Gastrocnemius medialis (tissue), 4 donors: ENCODE measurements at regions not wholly inside any gene's neighbourhood (a gene's known extent, or its start where the extent isn't known, plus 50 kb on each side); places are given as distances from the start of the nearest gene placed in this dataset.
"Not testable (repeated sequence)": the region's sequence is repeated elsewhere in the genome, so short reads cannot be mapped to it uniquely, and the experiment has no call there.

Source experiments
- ATAC-seq, 2 donors: fragments of 150-250 bp; one replicate each; pipeline ENCODE4 v1.9.1; 2016
- DNase-seq, 2 donors: peaks; one replicate each; pipeline ENCODE4 v3.0.0-alpha.2; 2019
- H3K27ac ChIP-seq, 4 donors: fragments of 200-600 bp; sonication (generic); 1 replicate in 1 of 4; 2 replicates in 3 of 4; pipeline ENCODE4 v1.5.1; 2016 to 2018; ENCODE audit warnings: mild to moderate bottlenecking in 2 of 4, moderate library complexity in 1 of 4
- H3K27me3 ChIP-seq, 3 donors: fragments of 200-600 bp; sonication (generic) in 2 of 3; 1 replicate in 1 of 3; 2 replicates in 2 of 3; pipeline versions ENCODE4 v1.5.1 to v1.6.0; 2016 to 2019; ENCODE audit warnings: mild to moderate bottlenecking in 1 of 3, moderate library complexity in 1 of 3
- H3K36me3 ChIP-seq, 2 donors: fragments of 200-600 bp; sonication (generic) in 1 of 2; one replicate each; pipeline ENCODE4 v1.5.1; 2017 to 2018
- H3K4me1 ChIP-seq, 2 donors: fragments of 200-600 bp; sonication (generic) in 1 of 2; one replicate each; pipeline ENCODE4 v1.5.1; 2016 to 2017; ENCODE audit warnings: mild to moderate bottlenecking in 2 of 2
- H3K4me3 ChIP-seq, 4 donors: fragments of 200-600 bp; sonication (generic) in 3 of 4; 1 replicate in 1 of 4; 2 replicates in 3 of 4; pipeline ENCODE4 v1.5.1; 2016 to 2019; ENCODE audit warnings: mild to moderate bottlenecking in 2 of 4
- H3K9me3 ChIP-seq, 3 donors: fragments of 200-600 bp; sonication (generic) in 2 of 3; 1 replicate in 1 of 3; 2 replicates in 2 of 3; pipeline ENCODE4 v1.5.1; 2016 to 2019
- CTCF ChIP-seq, 5 experiments: fragments of 450-650 bp in 3 of 5; fragments of 200-600 bp in 2 of 5; sonication (generic) in 2 of 5; IDR thresholded peaks in 4 of 5; conservative IDR thresholded peaks in 1 of 5; 1 replicate in 4 of 5; 2 replicates in 1 of 5; pipeline ENCODE4 v1.5.1; 2016 to 2019; ENCODE audit warnings: antibody characterized with exemption in 5 of 5, mild to moderate bottlenecking in 3 of 5, moderate library complexity in 3 of 5
- POLR2A ChIP-seq, 2 donors: fragments of 450-650 bp; IDR thresholded peaks; one replicate each; pipeline ENCODE4 v1.6.1; 2017; ENCODE audit warnings: antibody characterized with exemption in 2 of 2, mild to moderate bottlenecking in 2 of 2, moderate library complexity in 2 of 2
- in situ Hi-C, 4 donors: fragments of 200-750 bp; cut with MboI; loops; one replicate each; pipeline versions ENCODE4 v1.15.0 to v1.8.0; 2017; ENCODE audit warnings: low sequenced_read_pairs in 4 of 4
- intact Hi-C: fragments of 100-400 bp; cut with DNase I; formaldehyde crosslinking; loops from one replicate; pipeline ENCODE4 v1.15.1; 2023; ENCODE audit warnings: low total_unique reads

DNA sequence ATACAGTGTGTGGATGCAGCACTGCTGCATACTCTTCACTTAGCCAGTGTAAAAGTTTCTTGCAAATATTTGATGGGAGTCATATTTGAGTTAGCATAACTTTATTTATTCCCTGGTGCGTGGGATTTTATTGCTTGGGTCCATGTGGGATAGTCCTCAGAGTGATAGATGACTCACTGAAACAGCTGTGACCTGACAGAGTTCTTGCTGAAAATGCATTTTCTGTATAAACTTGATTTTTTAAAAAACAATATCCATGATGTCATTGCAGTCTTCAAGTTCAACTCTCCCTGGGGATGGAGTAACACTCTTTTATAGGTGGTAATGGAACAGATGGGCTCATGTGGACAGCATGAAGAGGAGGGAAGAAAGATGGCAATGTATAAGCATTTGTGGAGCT, 310.0 kb downstream of the PPP1R3A start:
- in situ Hi-C loops (no loop called here), intact Hi-C loops (no loop called here)
- no peak overlapping the region for H3K4me3 ChIP-seq
- H3K27me3 ChIP-seq = no peaks in the 10 kb centered on the region
- ATAC-seq (no peak), DNase-seq (no peak)
- no peak overlapping the region for H3K27ac ChIP-seq
- no peaks in the 10 kb centered on the region for H3K4me1 ChIP-seq
- no peaks in the 10 kb centered on the region for H3K9me3 ChIP-seq
- TF ChIP-seq POLR2A (IDR thresholded peaks at IDR 0.05) (no peak), CTCF (IDR thresholded peaks at IDR 0.05 in 4 of 5, conservative IDR thresholded peaks at IDR 0.05 in 1 of 5) (no peak)
- no peaks in the 10 kb centered on the region for H3K36me3 ChIP-seq

DNA sequence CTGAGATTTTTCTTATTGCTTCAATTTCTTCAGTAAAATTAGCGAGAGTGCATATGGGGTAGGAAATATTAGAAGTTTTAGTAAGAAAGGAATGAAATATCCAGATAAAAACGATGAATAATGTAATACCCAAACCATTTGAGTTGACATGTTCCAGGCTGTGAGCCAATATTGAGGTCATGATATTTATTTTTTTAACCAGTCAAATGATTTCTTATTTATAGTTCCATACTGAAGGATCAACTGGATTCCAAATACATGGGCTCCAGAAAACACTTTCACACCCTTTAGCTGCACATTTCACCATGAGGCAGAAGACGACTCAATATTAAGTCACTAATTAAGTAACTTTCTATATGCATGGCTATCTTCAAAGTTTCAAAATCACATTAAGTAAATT, 312.5 kb downstream of the PPP1R3A start:
- in situ Hi-C loops (no loop called here), intact Hi-C loops (no loop called here)
- no peak for TF ChIP-seq POLR2A (IDR thresholded peaks at IDR 0.05)
- no peak for TF ChIP-seq CTCF (IDR thresholded peaks at IDR 0.05 in 4 of 5, conservative IDR thresholded peaks at IDR 0.05 in 1 of 5)
- Histone ChIP-seq H3K36me3 (no peaks in the 10 kb centered on the region), H3K27ac (no peak overlapping the region), H3K4me1 (no peaks in the 10 kb centered on the region), H3K27me3 (no peaks in the 10 kb centered on the region), H3K4me3 (no peak overlapping the region), H3K9me3 (no peaks in the 10 kb centered on the region)
- no peak for ATAC-seq
- DNase-seq = no peak

- H3K36me3 ChIP-seq, H3K27me3 ChIP-seq, ATAC-seq, H3K9me3 ChIP-seq, intact Hi-C loops, H3K4me3 ChIP-seq, H3K27ac ChIP-seq, H3K4me1 ChIP-seq, DNase-seq, in situ Hi-C loops: not testable (repeated sequence)
These were observed 318.4 kb downstream of the PPP1R3A start for GRCh38 chr7:113600428-113600827.

DNA sequence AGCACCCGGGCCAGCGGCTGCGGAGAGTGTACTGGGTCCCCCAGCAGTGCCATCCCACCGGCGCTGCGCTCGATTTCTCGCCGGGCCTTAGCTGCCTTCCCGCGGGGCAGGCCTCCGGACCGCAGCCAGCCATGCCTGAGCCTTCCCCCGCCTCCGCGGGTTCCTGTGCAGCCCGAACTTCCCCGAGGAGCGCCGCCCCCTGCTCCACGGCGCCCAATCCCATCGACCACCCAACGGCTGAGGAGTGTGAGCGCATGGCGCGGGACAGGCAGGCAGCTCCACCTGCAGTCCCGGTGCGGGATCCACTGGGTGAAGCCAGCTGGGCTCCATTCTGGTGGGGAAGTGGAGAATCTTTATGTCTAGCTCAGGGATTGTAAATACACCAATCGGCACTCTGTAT, 325.4 kb downstream of the PPP1R3A start:
- DNase-seq, ATAC-seq, intact Hi-C loops, H3K27ac ChIP-seq, H3K4me3 ChIP-seq, H3K36me3 ChIP-seq, H3K4me1 ChIP-seq, in situ Hi-C loops, H3K27me3 ChIP-seq, H3K9me3 ChIP-seq: not testable (repeated sequence)

- H3K4me1 ChIP-seq, DNase-seq, ATAC-seq, H3K36me3 ChIP-seq, in situ Hi-C loops, H3K27me3 ChIP-seq, H3K4me3 ChIP-seq, H3K27ac ChIP-seq, H3K9me3 ChIP-seq, intact Hi-C loops: not testable (repeated sequence)
These were observed 325.9 kb downstream of the PPP1R3A start for GRCh38 chr7:113592924-113593323.

- DNase-seq = no peak
These were observed 336.3 kb downstream of the PPP1R3A start for GRCh38 chr7:113582471-113582870.

DNA sequence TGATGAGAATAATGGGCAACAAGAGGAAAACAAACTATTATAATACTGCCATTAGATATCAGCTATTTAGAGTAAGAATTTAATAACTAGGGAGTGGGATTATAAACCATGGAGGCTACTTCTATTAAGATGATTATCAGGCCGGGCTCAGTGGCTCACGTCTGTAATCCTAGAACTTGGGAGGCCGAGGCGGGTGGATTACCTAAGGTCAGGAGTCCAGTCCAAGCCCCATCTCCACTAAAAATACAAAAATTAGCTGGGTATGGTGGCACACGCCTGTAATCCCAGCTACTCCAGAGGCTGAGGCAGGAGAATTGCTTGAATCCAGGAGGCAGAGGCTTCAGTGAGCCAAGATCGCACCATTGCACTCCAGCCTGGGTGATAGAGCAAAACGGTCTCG, 355.6 kb downstream of the PPP1R3A start:
- H3K4me3 ChIP-seq, DNase-seq, in situ Hi-C loops, H3K36me3 ChIP-seq, H3K4me1 ChIP-seq, H3K27me3 ChIP-seq, H3K9me3 ChIP-seq, ATAC-seq, intact Hi-C loops, H3K27ac ChIP-seq: not testable (repeated sequence)

More at GRCh38 chr7:113582471-113582870, 336.3 kb downstream of the PPP1R3A start:
- no peak for ATAC-seq
- H3K4me3 ChIP-seq = no peak overlapping the region
- no peaks in the 10 kb centered on the region for H3K27me3 ChIP-seq
- H3K36me3 ChIP-seq = no peaks in the 10 kb centered on the region
- no peak overlapping the region for H3K27ac ChIP-seq
- H3K4me1 ChIP-seq = no peaks in the 10 kb centered on the region
- TF ChIP-seq POLR2A (IDR thresholded peaks at IDR 0.05) (no peak), CTCF (IDR thresholded peaks at IDR 0.05 in 4 of 5, conservative IDR thresholded peaks at IDR 0.05 in 1 of 5) (no peak)
- intact Hi-C loops (no loop called here), in situ Hi-C loops (no loop called here)
- no peaks in the 10 kb centered on the region for H3K9me3 ChIP-seq
